ENCODE measurements at regions not wholly inside any gene's neighbourhood (a gene's known extent, or its start where the extent isn't known, plus 50 kb on each side); places are given as distances from the start of the nearest gene placed in this dataset.

DNA sequence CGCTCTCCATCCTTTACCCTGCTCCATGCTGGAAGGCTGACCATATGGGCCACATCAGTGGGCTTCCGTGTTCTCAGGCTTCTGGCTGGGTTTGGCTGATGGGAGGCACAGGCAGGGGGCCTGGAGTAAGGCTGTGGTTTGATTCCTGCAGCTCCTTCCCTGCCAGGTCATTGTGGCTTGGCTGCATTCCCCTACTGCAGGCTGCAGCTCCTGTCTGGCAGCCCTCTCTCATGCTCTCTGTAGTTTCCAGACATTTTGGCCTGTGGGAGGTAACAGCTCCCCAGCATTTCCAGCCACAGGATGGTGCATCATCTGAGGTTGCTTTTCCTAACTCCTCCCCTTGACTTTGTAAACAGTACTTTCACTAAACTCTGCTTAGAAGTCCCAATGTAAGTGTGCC, 102.0 kb upstream of the PTPN3 start:
- Histone ChIP-seq H2BK20ac (ENCODE audit: low read depth, low read length) (no peak overlapping the region), H2BK120ac (ENCODE audit: low read depth, low read length) (no peak overlapping the region), H3K56ac (ENCODE audit: extremely low read depth, insufficient read depth, low read length) (no peak overlapping the region), H4K8ac (ENCODE audit: low read depth in 2 of 2, low read length in 2 of 2) (no peak overlapping the region), H3K23ac (ENCODE audit: low read depth, low read length) (no peak overlapping the region), H2AK5ac (ENCODE audit: low read depth, low read length) (no peak overlapping the region), H3K9me1 (ENCODE audit: insufficient read depth, low read length) (no peaks in the 10 kb centered on the region; the same call in 1 of the 2 replicates), H3K36me3 (ENCODE audit: control insufficient read depth, insufficient read depth, low read length) (no peaks in the 10 kb centered on the region), H2BK15ac (ENCODE audit: low read depth, low read length) (no peak overlapping the region), H3K79me1 (ENCODE audit: low read depth in 1 of 2, low read length in 2 of 2) (no peaks in the 10 kb centered on the region), H3K4me3 (ENCODE audit: insufficient read depth, low read depth, low read length) (no peak overlapping the region), H3K4me2 (ENCODE audit: low read depth, low read length) (no peak overlapping the region; the same call in 1 of the 2 replicates), H3K9me3 (ENCODE audit: control insufficient read depth, insufficient read depth, low read length) (peaks cover 2% of the 10 kb centered on the region; the same call in 1 of the 2 replicates), H3K4ac (ENCODE audit: low read depth, low read length) (no peak overlapping the region), H3K9ac (ENCODE audit: low read depth, low read length) (no peak overlapping the region), H4K5ac (ENCODE audit: low read depth, low read length) (no peak overlapping the region), H4K20me1 (ENCODE audit: insufficient read depth, low read length) (no peaks in the 10 kb centered on the region), H3K18ac (ENCODE audit: low read depth, low read length) (no peak overlapping the region), H3K14ac (replicated peaks; ENCODE audit: low read depth, low read length) (no peak overlapping the region), H3K27me3 (ENCODE audit: control insufficient read depth, insufficient read depth, low read length) (peaks cover 31% of the 10 kb centered on the region), H3K4me1 (ENCODE audit: control insufficient read depth, insufficient read depth, low read length) (0 out of 2 replicates have a peak, but pooled peaks cover 5% of the 10 kb centered on the region), H2AFZ (replicated peaks; ENCODE audit: low read length, poor library complexity) (no peak overlapping the region), H2BK5ac (ENCODE audit: low read depth, low read length, poor library complexity, severe bottlenecking) (no peak overlapping the region), H4K91ac (ENCODE audit: insufficient read depth, low read depth, low read length) (no peak overlapping the region), H2AK9ac (replicated peaks; ENCODE audit: low read depth, low read length, poor library complexity) (no peak overlapping the region), H3K27ac (ENCODE audit: insufficient read depth, low read length) (no peak overlapping the region)
- ATAC-seq (ENCODE audit: low read depth) (peak; percentile 46), DNase-seq (peak; percentile 80)
- in situ Hi-C loops (cut with MboI; ENCODE audit: low sequenced_read_pairs) = no loop called here
- WGBS, 2 experiments (ENCODE audit: extremely low coverage in 2 of 2, insufficient read length in 1 of 2) = no CpG with 5 or more reads among the region's 2 CpGs
- intact Hi-C loops (cut with micrococcal nuclease) = no loop called here
- TF ChIP-seq CEBPB (IDR thresholded peaks at IDR 0.05; ENCODE audit: low read depth, low read length) (no peak), BHLHE40 (IDR thresholded peaks at IDR 0.05; ENCODE audit: low read depth, low read length) (no peak), RAD21 (IDR thresholded peaks at IDR 0.05; ENCODE audit: low read length) (no peak), MAZ (IDR thresholded peaks at IDR 0.05; ENCODE audit: borderline replicate concordance, low read depth, low read length) (no peak), RFX5 (IDR thresholded peaks at IDR 0.05; ENCODE audit: low read depth, low read length) (no peak), CHD1 (IDR thresholded peaks at IDR 0.05; ENCODE audit: low read depth, low read length) (no peak), NFE2L2 (IDR thresholded peaks at IDR 0.05; ENCODE audit: low read depth, low read length) (no peak), FOS (IDR thresholded peaks at IDR 0.05; ENCODE audit: low read depth, low read length) (no peak), SMC3 (IDR thresholded peaks at IDR 0.05; ENCODE audit: low read depth, low read length) (no peak), MAFK (IDR thresholded peaks at IDR 0.05; ENCODE audit: low read depth, low read length) (no peak), RCOR1 (IDR thresholded peaks at IDR 0.05; ENCODE audit: insufficient replicate concordance, low read length) (no peak)
- TF ChIP-seq, protein P1, sequence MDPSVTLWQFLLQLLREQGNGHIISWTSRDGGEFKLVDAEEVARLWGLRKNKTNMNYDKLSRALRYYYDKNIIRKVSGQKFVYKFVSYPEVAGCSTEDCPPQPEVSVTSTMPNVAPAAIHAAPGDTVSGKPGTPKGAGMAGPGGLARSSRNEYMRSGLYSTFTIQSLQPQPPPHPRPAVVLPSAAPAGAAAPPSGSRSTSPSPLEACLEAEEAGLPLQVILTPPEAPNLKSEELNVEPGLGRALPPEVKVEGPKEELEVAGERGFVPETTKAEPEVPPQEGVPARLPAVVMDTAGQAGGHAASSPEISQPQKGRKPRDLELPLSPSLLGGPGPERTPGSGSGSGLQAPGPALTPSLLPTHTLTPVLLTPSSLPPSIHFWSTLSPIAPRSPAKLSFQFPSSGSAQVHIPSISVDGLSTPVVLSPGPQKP (IDR thresholded peaks at IDR 0.05; ENCODE audit: borderline replicate concordance, low read depth, low read length) = no peak
- BruUV-seq (replicated peaks) = no TSS peak
- dilution Hi-C loops (cut with HindIII; ENCODE audit: low sequenced_read_pairs, unreplicated experiment) = no loop called here
- ChIA-PET POLR2A (ENCODE audit: unreplicated experiment) (no interaction called here), CTCF (interaction anchor here (0.5 to 0.9 kb wide), 2 partner anchors 23 to 195 kb away, joined by 3 read pairs; no protein-coding TSS in a partner anchor)

All from IMR-90 (cell line).